Stomach (tissue), 4 donors: ENCODE measurements at regions not wholly inside any gene's neighbourhood (a gene's known extent, or its start where the extent isn't known, plus 50 kb on each side); places are given as distances from the start of the nearest gene placed in this dataset.

Experiments used
- EP300 ChIP-seq: sonication (generic); formaldehyde crosslinking; IDR thresholded peaks from one replicate; pipeline ENCODE4 v1.6.1; 2017; ENCODE audit warnings: antibody characterized with exemption
- POLR2A ChIP-seq, 4 donors: fragments of 450-650 bp; IDR thresholded peaks; one replicate each; pipeline ENCODE4 v1.6.1; 2016; ENCODE audit warnings: antibody characterized with exemption in 4 of 4, control low read depth in 2 of 4, mild to moderate bottlenecking in 1 of 4, moderate library complexity in 1 of 4
- POLR2AphosphoS5 ChIP-seq, 3 donors: sonication (generic); formaldehyde crosslinking; IDR thresholded peaks; one replicate each; pipeline ENCODE4 v1.6.1; 2016; ENCODE audit warnings: antibody characterized with exemption in 3 of 3
- TF ChIP-seq, protein P1 (sequence below), 7 experiments: fragments of 450-650 bp in 4 of 7; fragments of 200-600 bp in 3 of 7; sonication (generic) in 3 of 7; IDR thresholded peaks; one replicate each; pipeline ENCODE4 v1.5.1; 2016 to 2019; ENCODE audit warnings: antibody characterized with exemption in 7 of 7, control low read depth in 2 of 7, mild to moderate bottlenecking in 1 of 7

DNA sequence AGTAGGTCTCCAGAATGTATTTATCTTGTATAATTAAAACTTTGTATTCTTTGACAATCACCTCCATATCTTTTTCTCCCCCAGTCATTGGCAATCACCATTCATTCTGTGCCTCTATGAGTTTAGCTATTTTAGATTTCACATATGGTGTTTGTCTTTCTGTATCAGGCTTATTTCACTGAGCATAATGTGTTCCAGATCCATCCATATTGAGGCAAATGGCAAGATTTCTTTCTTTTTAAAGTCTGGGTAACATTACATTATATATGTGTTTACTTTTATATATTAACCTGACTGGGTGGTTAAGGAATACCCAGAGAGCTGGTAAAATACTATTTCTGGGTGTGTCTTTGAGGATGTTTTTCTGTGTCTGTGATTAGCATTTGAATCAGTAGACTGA lies 486.6 kb downstream of the SQOR start:
- TF ChIP-seq POLR2AphosphoS5 (IDR thresholded peaks at IDR 0.05), result no peak
- TF ChIP-seq, protein P1, sequence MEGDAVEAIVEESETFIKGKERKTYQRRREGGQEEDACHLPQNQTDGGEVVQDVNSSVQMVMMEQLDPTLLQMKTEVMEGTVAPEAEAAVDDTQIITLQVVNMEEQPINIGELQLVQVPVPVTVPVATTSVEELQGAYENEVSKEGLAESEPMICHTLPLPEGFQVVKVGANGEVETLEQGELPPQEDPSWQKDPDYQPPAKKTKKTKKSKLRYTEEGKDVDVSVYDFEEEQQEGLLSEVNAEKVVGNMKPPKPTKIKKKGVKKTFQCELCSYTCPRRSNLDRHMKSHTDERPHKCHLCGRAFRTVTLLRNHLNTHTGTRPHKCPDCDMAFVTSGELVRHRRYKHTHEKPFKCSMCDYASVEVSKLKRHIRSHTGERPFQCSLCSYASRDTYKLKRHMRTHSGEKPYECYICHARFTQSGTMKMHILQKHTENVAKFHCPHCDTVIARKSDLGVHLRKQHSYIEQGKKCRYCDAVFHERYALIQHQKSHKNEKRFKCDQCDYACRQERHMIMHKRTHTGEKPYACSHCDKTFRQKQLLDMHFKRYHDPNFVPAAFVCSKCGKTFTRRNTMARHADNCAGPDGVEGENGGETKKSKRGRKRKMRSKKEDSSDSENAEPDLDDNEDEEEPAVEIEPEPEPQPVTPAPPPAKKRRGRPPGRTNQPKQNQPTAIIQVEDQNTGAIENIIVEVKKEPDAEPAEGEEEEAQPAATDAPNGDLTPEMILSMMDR (IDR thresholded peaks at IDR 0.05), result no peak
- TF ChIP-seq POLR2A (IDR thresholded peaks at IDR 0.05), result no peak
- no peak for TF ChIP-seq EP300
